ENCODE measurements at regions not wholly inside any gene's neighbourhood (a gene's known extent, or its start where the extent isn't known, plus 50 kb on each side); places are given as distances from the start of the nearest gene placed in this dataset.

- TF ChIP-seq CTCF (IDR thresholded peaks at IDR 0.05), result no peak
- TF ChIP-seq POLR2A (IDR thresholded peaks at IDR 0.05), result no peak
Measured at GRCh38 chr17:79174905-79175856, 100.6 kb downstream of the ENGASE start.
